ENCODE measurements at regions not wholly inside any gene's neighbourhood (a gene's known extent, or its start where the extent isn't known, plus 50 kb on each side); places are given as distances from the start of the nearest gene placed in this dataset.

- TF ChIP-seq, protein P1, sequence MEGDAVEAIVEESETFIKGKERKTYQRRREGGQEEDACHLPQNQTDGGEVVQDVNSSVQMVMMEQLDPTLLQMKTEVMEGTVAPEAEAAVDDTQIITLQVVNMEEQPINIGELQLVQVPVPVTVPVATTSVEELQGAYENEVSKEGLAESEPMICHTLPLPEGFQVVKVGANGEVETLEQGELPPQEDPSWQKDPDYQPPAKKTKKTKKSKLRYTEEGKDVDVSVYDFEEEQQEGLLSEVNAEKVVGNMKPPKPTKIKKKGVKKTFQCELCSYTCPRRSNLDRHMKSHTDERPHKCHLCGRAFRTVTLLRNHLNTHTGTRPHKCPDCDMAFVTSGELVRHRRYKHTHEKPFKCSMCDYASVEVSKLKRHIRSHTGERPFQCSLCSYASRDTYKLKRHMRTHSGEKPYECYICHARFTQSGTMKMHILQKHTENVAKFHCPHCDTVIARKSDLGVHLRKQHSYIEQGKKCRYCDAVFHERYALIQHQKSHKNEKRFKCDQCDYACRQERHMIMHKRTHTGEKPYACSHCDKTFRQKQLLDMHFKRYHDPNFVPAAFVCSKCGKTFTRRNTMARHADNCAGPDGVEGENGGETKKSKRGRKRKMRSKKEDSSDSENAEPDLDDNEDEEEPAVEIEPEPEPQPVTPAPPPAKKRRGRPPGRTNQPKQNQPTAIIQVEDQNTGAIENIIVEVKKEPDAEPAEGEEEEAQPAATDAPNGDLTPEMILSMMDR (IDR thresholded peaks at IDR 0.05; ENCODE audit: low read depth, low read length): no peak
- TF ChIP-seq POLR2A (IDR thresholded peaks at IDR 0.05; ENCODE audit: extremely low read depth, insufficient read length): no peak
- TF ChIP-seq, protein P2, sequence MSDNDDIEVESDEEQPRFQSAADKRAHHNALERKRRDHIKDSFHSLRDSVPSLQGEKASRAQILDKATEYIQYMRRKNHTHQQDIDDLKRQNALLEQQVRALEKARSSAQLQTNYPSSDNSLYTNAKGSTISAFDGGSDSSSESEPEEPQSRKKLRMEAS (IDR thresholded peaks at IDR 0.05; ENCODE audit: low read depth, low read length): no peak
- no peak for TF ChIP-seq MYC (IDR thresholded peaks at IDR 0.05; ENCODE audit: low read depth, low read length)
Measured at GRCh38 chr5:56677690-56678305, 137.6 kb upstream of the MAP3K1 start.
